ENCODE measurements at regions not wholly inside any gene's neighbourhood (a gene's known extent, or its start where the extent isn't known, plus 50 kb on each side); places are given as distances from the start of the nearest gene placed in this dataset.

- H3K4me3 ChIP-seq (replicated peaks in 1 of 2; ENCODE audit: low read depth in 2 of 2, low read length in 2 of 2), result no peak overlapping the region
- TF ChIP-seq CTCF (IDR thresholded peaks at IDR 0.05; ENCODE audit: low read depth, low read length), result no peak
- peak in 1 of 2 donors; percentile 81 for DNase-seq (ENCODE audit: low read depth in 2 of 2)
These were observed 87.1 kb downstream of the HS1BP3 start for GRCh38 chr2:20563833-20564232.

GRCh38 chr2:20565101-20565622 is 85.7 kb downstream of the HS1BP3 start:
- TF ChIP-seq CTCF (IDR thresholded peaks at IDR 0.05; ENCODE audit: low read depth, low read length), result no peak
- no peak overlapping the region for H3K4me3 ChIP-seq (replicated peaks in 1 of 2; ENCODE audit: low read depth in 2 of 2, low read length in 2 of 2)
- no peak for DNase-seq (ENCODE audit: low read depth in 2 of 2)

GRCh38 chr2:20565623-20566236 is 85.2 kb downstream of the HS1BP3 start:
- TF ChIP-seq CTCF (IDR thresholded peaks at IDR 0.05; ENCODE audit: low read depth, low read length), result no peak
- H3K4me3 ChIP-seq (replicated peaks in 1 of 2; ENCODE audit: low read depth in 2 of 2, low read length in 2 of 2), result no peak overlapping the region
- no peak for DNase-seq (ENCODE audit: low read depth in 2 of 2)

- DNase-seq (ENCODE audit: low read depth in 2 of 2), result no peak
- no peak for TF ChIP-seq CTCF (IDR thresholded peaks at IDR 0.05; ENCODE audit: low read depth, low read length)
- no peak overlapping the region for H3K4me3 ChIP-seq (replicated peaks in 1 of 2; ENCODE audit: low read depth in 2 of 2, low read length in 2 of 2)
These were observed 84.6 kb downstream of the HS1BP3 start for GRCh38 chr2:20566331-20566730.

- no peak for DNase-seq (ENCODE audit: low read depth in 2 of 2)
- no peak overlapping the region for H3K4me3 ChIP-seq (replicated peaks in 1 of 2; ENCODE audit: low read depth in 2 of 2, low read length in 2 of 2)
- no peak for TF ChIP-seq CTCF (IDR thresholded peaks at IDR 0.05; ENCODE audit: low read depth, low read length)
These were observed 83.6 kb downstream of the HS1BP3 start for GRCh38 chr2:20567159-20567925.

Measured in cardiac fibroblast (primary cell).